IMR-90 (cell line): ENCODE measurements at regions not wholly inside any gene's neighbourhood (a gene's known extent, or its start where the extent isn't known, plus 50 kb on each side); places are given as distances from the start of the nearest gene placed in this dataset.

Source experiments
- ATAC-seq: fragments of 200-7000 bp; cut with Tn5 transposase; 2 replicates; pipeline ENCODE4 v1.9.1; 2020; ENCODE audit warnings: low read depth, mild to moderate bottlenecking, moderate library complexity
- BruUV-seq: library from RNA; stranded (reverse); fragments of 400-500 nt; replicated peaks from 2 replicates; lab custom pipeline; 2021; lab: Mats Ljungman, UMichigan
- CTCF ChIA-PET: fragments of 300-600 bp; formaldehyde crosslinking; extraction: SDS; loops from one replicate; lab custom pipeline; 2021; ENCODE audit warnings: antibody characterized with exemption; lab: Yijun Ruan, JAX
- POLR2A ChIA-PET: fragments of 300-600 bp; sonication (Branson Sonifier 250); formaldehyde crosslinking; loops from one replicate; lab custom pipeline; 2022; ENCODE audit warnings: antibody characterized with exemption; ENCODE audit not compliant: unreplicated experiment; lab: Charles Lee
- DNase-seq: peaks from one replicate; pipeline ENCODE4 v3.0.0; 2013
- H2AFZ ChIP-seq: replicated peaks from 2 replicates; pipeline ENCODE3; 2013; ENCODE audit warnings: low read length, mild to moderate bottlenecking; ENCODE audit not compliant: poor library complexity
- H2AK5ac ChIP-seq: 2 replicates; pipeline ENCODE4 v1.6.1; 2013; ENCODE audit warnings: low read depth, low read length, inconsistent platforms
- H2AK9ac ChIP-seq: replicated peaks from 2 replicates; pipeline ENCODE3; 2013; ENCODE audit warnings: mild to moderate bottlenecking, low read depth, low read length, moderate library complexity; ENCODE audit not compliant: poor library complexity
- H2BK120ac ChIP-seq: 2 replicates; pipeline ENCODE4 v1.6.1; 2013; ENCODE audit warnings: low read depth, low read length, inconsistent platforms
- H2BK15ac ChIP-seq: 3 replicates; pipeline ENCODE4 v1.6.1; 2013; ENCODE audit warnings: low read depth, low read length, inconsistent platforms
- H2BK20ac ChIP-seq: 2 replicates; pipeline ENCODE4 v1.6.1; 2013; ENCODE audit warnings: low read depth, mild to moderate bottlenecking, inconsistent platforms, low read length, moderate library complexity
- H2BK5ac ChIP-seq: 2 replicates; pipeline ENCODE4 v1.6.1; 2013; ENCODE audit warnings: mild to moderate bottlenecking, low read depth, low read length, inconsistent platforms; ENCODE audit not compliant: poor library complexity, severe bottlenecking
- H3K14ac ChIP-seq: replicated peaks from 2 replicates; pipeline ENCODE4 v1.6.1; 2013; ENCODE audit warnings: low read depth, low read length, inconsistent platforms
- H3K18ac ChIP-seq: 2 replicates; pipeline ENCODE4 v1.6.1; 2013; ENCODE audit warnings: low read depth, low read length, control low read depth
- H3K23ac ChIP-seq: 2 replicates; pipeline ENCODE4 v1.6.1; 2013; ENCODE audit warnings: low read depth, low read length, inconsistent platforms
- H3K27ac ChIP-seq: 2 replicates; pipeline ENCODE4 v1.5.1; 2013; ENCODE audit warnings: mild to moderate bottlenecking, control low read depth, low read length; ENCODE audit not compliant: insufficient read depth
- H3K27me3 ChIP-seq: 2 replicates; pipeline ENCODE4 v1.6.1; 2013; ENCODE audit warnings: low read length; ENCODE audit not compliant: control insufficient read depth, insufficient read depth
- H3K36me3 ChIP-seq: 2 replicates; pipeline ENCODE4 v1.6.1; 2013; ENCODE audit warnings: low read length, mixed read lengths; ENCODE audit not compliant: control insufficient read depth, insufficient read depth
- H3K4ac ChIP-seq: 2 replicates; pipeline ENCODE4 v1.6.1; 2013; ENCODE audit warnings: low read depth, low read length, inconsistent platforms
- H3K4me1 ChIP-seq: 2 replicates; pipeline ENCODE4 v1.6.1; 2013; ENCODE audit warnings: low read length, mixed read lengths; ENCODE audit not compliant: control insufficient read depth, insufficient read depth
- H3K4me2 ChIP-seq: 2 replicates; pipeline ENCODE4 v1.6.1; 2013; ENCODE audit warnings: low read depth, mild to moderate bottlenecking, control low read depth, low read length, moderate library complexity
- H3K4me3 ChIP-seq: 2 replicates; pipeline ENCODE4 v1.5.1; 2013; ENCODE audit warnings: low read depth, mild to moderate bottlenecking, control low read depth, low read length, moderate library complexity; ENCODE audit not compliant: insufficient read depth
- H3K56ac ChIP-seq: 2 replicates; pipeline ENCODE4 v1.6.1; 2013; ENCODE audit warnings: low read length, inconsistent platforms; ENCODE audit not compliant: insufficient read depth; ENCODE audit errors: extremely low read depth
- H3K79me1 ChIP-seq, 2 experiments: 2 replicates each; pipeline ENCODE4 v1.6.1; 2013; ENCODE audit warnings: low read length in 2 of 2, inconsistent platforms in 1 of 2, low read depth in 1 of 2
- H3K9ac ChIP-seq: 2 replicates; pipeline ENCODE4 v1.6.1; 2013; ENCODE audit warnings: low read depth, low read length, control low read depth
- H3K9me1 ChIP-seq: 2 replicates; pipeline ENCODE4 v1.6.1; 2013; ENCODE audit warnings: low read length, inconsistent platforms; ENCODE audit not compliant: insufficient read depth
- H3K9me3 ChIP-seq: 2 replicates; pipeline ENCODE4 v1.6.1; 2013; ENCODE audit warnings: low read length; ENCODE audit not compliant: control insufficient read depth, insufficient read depth
- H4K20me1 ChIP-seq: 2 replicates; pipeline ENCODE4 v1.6.1; 2013; ENCODE audit warnings: low read length, inconsistent platforms; ENCODE audit not compliant: insufficient read depth
- H4K5ac ChIP-seq: 2 replicates; pipeline ENCODE4 v1.6.1; 2013; ENCODE audit warnings: mild to moderate bottlenecking, low read depth, low read length, control low read depth
- H4K8ac ChIP-seq, 2 experiments: 2 replicates each; pipeline ENCODE4 v1.6.1; 2013; ENCODE audit warnings: low read depth in 2 of 2, low read length in 2 of 2, control low read depth in 1 of 2, inconsistent platforms in 1 of 2
- H4K91ac ChIP-seq: 2 replicates; pipeline ENCODE4 v1.6.1; 2013; ENCODE audit warnings: low read depth, low read length, inconsistent platforms; ENCODE audit not compliant: insufficient read depth
- CEBPB ChIP-seq: IDR thresholded peaks from 2 replicates; pipeline ENCODE4 v1.6.1; 2012; ENCODE audit warnings: low read depth, low read length, improper control_type of control experiment
- CHD1 ChIP-seq: IDR thresholded peaks from 2 replicates; pipeline ENCODE4 v1.6.1; 2012; ENCODE audit warnings: low read depth, low read length, improper control_type of control experiment
- CTCF ChIP-seq: conservative IDR thresholded peaks from 2 replicates; pipeline ENCODE4 v1.5.1; 2012; ENCODE audit warnings: mild to moderate bottlenecking, low read depth, low read length, improper control_type of control experiment
- ELK1 ChIP-seq: fragments of 150-350 bp; IDR thresholded peaks from 2 replicates; pipeline ENCODE4 v1.6.1; 2016; ENCODE audit warnings: low read depth, mild to moderate bottlenecking, low read length, moderate library complexity, borderline replicate concordance
- FOS ChIP-seq: fragments of 150-350 bp; IDR thresholded peaks from 2 replicates; pipeline ENCODE4 v1.6.1; 2016; ENCODE audit warnings: low read depth, low read length
- MAFK ChIP-seq: IDR thresholded peaks from 2 replicates; pipeline ENCODE4 v1.6.1; 2012; ENCODE audit warnings: low read depth, low read length, improper control_type of control experiment
- MXI1 ChIP-seq: IDR thresholded peaks from 2 replicates; pipeline ENCODE4 v1.6.1; 2012; ENCODE audit warnings: low read depth, mild to moderate bottlenecking, low read length, moderate library complexity, borderline replicate concordance
- NFE2L2 ChIP-seq: fragments of 150-350 bp; IDR thresholded peaks from 2 replicates; pipeline ENCODE4 v1.6.1; 2016; ENCODE audit warnings: low read depth, mild to moderate bottlenecking, low read length
- POLR2A ChIP-seq: IDR thresholded peaks from 2 replicates; pipeline ENCODE4 v1.6.1; 2012; ENCODE audit warnings: mild to moderate bottlenecking, low read depth, low read length
- RAD21 ChIP-seq: IDR thresholded peaks from 2 replicates; pipeline ENCODE4 v1.6.1; 2012; ENCODE audit warnings: low read length, improper control_type of control experiment
- RCOR1 ChIP-seq: IDR thresholded peaks from 2 replicates; pipeline ENCODE4 v1.6.1; 2012; ENCODE audit warnings: mild to moderate bottlenecking, low read length, improper control_type of control experiment; ENCODE audit not compliant: insufficient replicate concordance
- RFX5 ChIP-seq: IDR thresholded peaks from 2 replicates; pipeline ENCODE4 v1.8.0; 2012; ENCODE audit warnings: low read depth, mild to moderate bottlenecking, low read length, moderate library complexity
- SMC3 ChIP-seq: fragments of 150-350 bp; IDR thresholded peaks from 2 replicates; pipeline ENCODE4 v1.6.1; 2016; ENCODE audit warnings: low read depth, mild to moderate bottlenecking, antibody characterized with exemption, low read length, moderate library complexity
- USF2 ChIP-seq: fragments of 150-350 bp; IDR thresholded peaks from 2 replicates; pipeline ENCODE4 v1.6.1; 2017; ENCODE audit warnings: mild to moderate bottlenecking, antibody characterized with exemption, low read length, low read depth
- WGBS, 2 experiments: methylation state at CpG; one replicate each; pipeline versions ENCODE4 v1.1.5 to v1.1.7; 2013; ENCODE audit warnings: missing lambda C conversion rate in 2 of 2; ENCODE audit not compliant: insufficient read length in 1 of 2; ENCODE audit errors: extremely low coverage in 2 of 2; 5-methylcytosine and 5-hydroxymethylcytosine counted together
- dilution Hi-C: fragments of 300-500 bp; cut with HindIII; formaldehyde crosslinking; loops from one replicate; pipeline ENCODE4 v1.14.3; 2018; ENCODE audit warnings: low sequenced_read_pairs; ENCODE audit not compliant: unreplicated experiment
- in situ Hi-C: fragments of 300-500 bp; cut with MboI; formaldehyde crosslinking; loops from 3 replicates; pipeline ENCODE4 v1.14.3; 2019; ENCODE audit warnings: low sequenced_read_pairs, inconsistent platforms, mixed read lengths
- intact Hi-C: fragments of 100-400 bp; cut with micrococcal nuclease; formaldehyde crosslinking; loops from 2 replicates; pipeline ENCODE4 v1.10.0; 2022

GRCh38 chr4:109375778-109376414 is 57.7 kb upstream of the SEC24B start:
- no peak for TF ChIP-seq POLR2A
- no peak for TF ChIP-seq CHD1
- TF ChIP-seq RFX5, result no peak
- TF ChIP-seq FOS, result no peak
- no peak for TF ChIP-seq NFE2L2
- no peak for TF ChIP-seq MAFK
- TF ChIP-seq RAD21, result no peak
- no peak for TF ChIP-seq MXI1
- no peak for TF ChIP-seq CEBPB
- TF ChIP-seq CTCF, result no peak
- no peak for TF ChIP-seq RCOR1
- no peak for TF ChIP-seq USF2
- TF ChIP-seq ELK1, result no peak
- no peak for TF ChIP-seq SMC3

More at GRCh38 chr4:109375778-109376414, 57.7 kb upstream of the SEC24B start:
- Histone ChIP-seq H2AFZ (no peak overlapping the region), H3K79me1 (no peaks in the 10 kb centered on the region), H2AK9ac (no peak overlapping the region), H3K4me3 (no peak overlapping the region), H4K91ac (no peak overlapping the region), H2BK15ac (no peak overlapping the region), H3K27ac (no peak overlapping the region), H4K8ac (no peak overlapping the region), H3K4ac (no peak overlapping the region), H4K5ac (no peak overlapping the region), H3K9me1 (no peaks in the 10 kb centered on the region), H3K23ac (no peak overlapping the region), H2BK20ac (no peak overlapping the region), H2BK120ac (no peak overlapping the region), H2BK5ac (no peak overlapping the region), H3K27me3 (no peaks in the 10 kb centered on the region; the same call in 1 of the 2 replicates), H3K56ac (no peak overlapping the region), H4K20me1 (no peaks in the 10 kb centered on the region), H2AK5ac (no peak overlapping the region), H3K18ac (no peak overlapping the region), H3K9ac (no peak overlapping the region), H3K14ac (no peak overlapping the region), H3K9me3 (no peaks in the 10 kb centered on the region), H3K4me1 (no peaks in the 10 kb centered on the region), H3K4me2 (no peak overlapping the region), H3K36me3 (no peaks in the 10 kb centered on the region)
- POLR2A ChIA-PET, result no interaction called here
- CTCF ChIA-PET, result no interaction called here
- dilution Hi-C loops, result no loop called here
- no peak for DNase-seq
- no CpG with 5 or more reads among the region's 8 CpGs for WGBS, 2 experiments
- no peak for ATAC-seq
- intact Hi-C loops, result no loop called here
- in situ Hi-C loops, result no loop called here
- BruUV-seq, result no TSS peak
